Progenitor cell of endocrine pancreas (in vitro differentiated cells): ENCODE measurements at regions not wholly inside any gene's neighbourhood (a gene's known extent, or its start where the extent isn't known, plus 50 kb on each side); places are given as distances from the start of the nearest gene placed in this dataset.
"Not testable (repeated sequence)": the region's sequence is repeated elsewhere in the genome, so short reads cannot be mapped to it uniquely, and the experiment has no call there.

Experiments used
- DNase-seq: peaks from one replicate; pipeline ENCODE4 v3.0.0; 2021; ENCODE audit warnings: low spot score; ENCODE audit not compliant: unreplicated experiment
- H3K27ac Mint-ChIP-seq: 2 replicates; pipeline ENCODE4 v1.8.0; 2021; ENCODE audit warnings: mild to moderate bottlenecking, moderate library complexity, mixed read lengths
- H3K27me3 Mint-ChIP-seq: 2 replicates; pipeline ENCODE4 v1.8.0; 2021; ENCODE audit warnings: mixed read lengths
- H3K36me3 Mint-ChIP-seq: 2 replicates; pipeline ENCODE4 v1.8.0; 2022; ENCODE audit warnings: mixed read lengths; ENCODE audit not compliant: insufficient read depth
- H3K4me1 Mint-ChIP-seq: 2 replicates; pipeline ENCODE4 v1.8.0; 2021; ENCODE audit warnings: low read depth, mixed read lengths
- H3K4me3 Mint-ChIP-seq: 2 replicates; pipeline ENCODE4 v1.8.0; 2021; ENCODE audit warnings: low read depth, mild to moderate bottlenecking, moderate library complexity, mixed read lengths
- H3K9me3 Mint-ChIP-seq: 2 replicates; pipeline ENCODE4 v1.8.0; 2021; ENCODE audit warnings: low read depth, mixed read lengths
- TF ChIP-seq, protein P1 (sequence below): fragments of 200-600 bp; sonication (generic); IDR thresholded peaks from one replicate; pipeline ENCODE4 v1.5.0; 2021; ENCODE audit warnings: antibody characterized with exemption, mild to moderate bottlenecking; ENCODE audit not compliant: unreplicated experiment

DNA sequence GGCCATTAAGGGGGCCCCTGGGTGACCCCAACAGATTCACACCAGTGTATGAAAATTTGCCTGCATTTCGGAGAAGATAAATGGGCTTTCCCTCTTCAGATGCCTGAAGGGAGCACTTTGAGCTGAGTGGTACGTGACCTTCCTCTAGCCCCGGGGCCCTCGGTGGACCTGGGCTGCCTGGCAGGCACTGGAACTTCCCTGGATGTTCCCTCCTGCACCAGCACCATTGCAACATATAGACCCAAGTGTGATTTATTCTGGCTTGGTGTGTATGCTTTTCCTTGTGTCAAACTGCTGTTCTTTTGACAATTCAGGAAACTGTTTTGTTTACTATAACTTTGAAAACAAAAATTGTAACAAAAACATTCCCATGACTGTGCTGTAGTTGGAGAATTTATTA is 93.8 kb downstream of the TNFRSF13B start:
- Mint-ChIP-seq H3K36me3 (no peaks in the 10 kb centered on the region), H3K4me3 (no peak overlapping the region), H3K4me1 (no peaks in the 10 kb centered on the region)

DNA sequence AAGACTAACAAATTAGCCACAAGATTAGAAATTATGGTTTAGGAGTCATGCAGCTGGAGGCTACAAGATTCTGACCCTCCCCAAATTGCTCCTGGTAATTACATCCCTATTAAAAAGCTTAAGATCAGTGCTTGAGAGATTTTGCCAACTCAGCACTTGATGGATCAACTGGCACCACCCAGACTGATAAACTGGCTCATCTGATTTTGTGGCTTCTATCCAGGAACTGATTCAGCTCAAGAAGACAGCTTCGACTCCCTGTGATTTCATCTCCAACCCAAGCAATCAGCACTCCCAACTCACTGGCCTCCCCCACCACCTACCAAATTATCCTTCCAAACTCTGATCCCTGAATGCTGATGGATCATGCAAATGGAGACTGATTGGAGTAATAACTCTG is 94.8 kb downstream of the TNFRSF13B start:
- H3K36me3 Mint-ChIP-seq, result no peaks in the 10 kb centered on the region
- no peak for DNase-seq
- TF ChIP-seq, protein P1, sequence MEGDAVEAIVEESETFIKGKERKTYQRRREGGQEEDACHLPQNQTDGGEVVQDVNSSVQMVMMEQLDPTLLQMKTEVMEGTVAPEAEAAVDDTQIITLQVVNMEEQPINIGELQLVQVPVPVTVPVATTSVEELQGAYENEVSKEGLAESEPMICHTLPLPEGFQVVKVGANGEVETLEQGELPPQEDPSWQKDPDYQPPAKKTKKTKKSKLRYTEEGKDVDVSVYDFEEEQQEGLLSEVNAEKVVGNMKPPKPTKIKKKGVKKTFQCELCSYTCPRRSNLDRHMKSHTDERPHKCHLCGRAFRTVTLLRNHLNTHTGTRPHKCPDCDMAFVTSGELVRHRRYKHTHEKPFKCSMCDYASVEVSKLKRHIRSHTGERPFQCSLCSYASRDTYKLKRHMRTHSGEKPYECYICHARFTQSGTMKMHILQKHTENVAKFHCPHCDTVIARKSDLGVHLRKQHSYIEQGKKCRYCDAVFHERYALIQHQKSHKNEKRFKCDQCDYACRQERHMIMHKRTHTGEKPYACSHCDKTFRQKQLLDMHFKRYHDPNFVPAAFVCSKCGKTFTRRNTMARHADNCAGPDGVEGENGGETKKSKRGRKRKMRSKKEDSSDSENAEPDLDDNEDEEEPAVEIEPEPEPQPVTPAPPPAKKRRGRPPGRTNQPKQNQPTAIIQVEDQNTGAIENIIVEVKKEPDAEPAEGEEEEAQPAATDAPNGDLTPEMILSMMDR, result no peak
- no peaks in the 10 kb centered on the region for H3K4me1 Mint-ChIP-seq
- no peak overlapping the region for H3K27ac Mint-ChIP-seq
- H3K9me3 Mint-ChIP-seq, result peaks cover 8% of the 10 kb centered on the region
- no peak overlapping the region for H3K4me3 Mint-ChIP-seq
- H3K27me3 Mint-ChIP-seq, result peaks cover 2% of the 10 kb centered on the region

More for the DNA sequence above, 93.8 kb downstream of the TNFRSF13B start:
- Mint-ChIP-seq H3K27ac (no peak overlapping the region), H3K27me3 (peaks cover 2% of the 10 kb centered on the region), H3K9me3 (peaks cover 8% of the 10 kb centered on the region)
- TF ChIP-seq, protein P1, result no peak
- no peak for DNase-seq

DNA sequence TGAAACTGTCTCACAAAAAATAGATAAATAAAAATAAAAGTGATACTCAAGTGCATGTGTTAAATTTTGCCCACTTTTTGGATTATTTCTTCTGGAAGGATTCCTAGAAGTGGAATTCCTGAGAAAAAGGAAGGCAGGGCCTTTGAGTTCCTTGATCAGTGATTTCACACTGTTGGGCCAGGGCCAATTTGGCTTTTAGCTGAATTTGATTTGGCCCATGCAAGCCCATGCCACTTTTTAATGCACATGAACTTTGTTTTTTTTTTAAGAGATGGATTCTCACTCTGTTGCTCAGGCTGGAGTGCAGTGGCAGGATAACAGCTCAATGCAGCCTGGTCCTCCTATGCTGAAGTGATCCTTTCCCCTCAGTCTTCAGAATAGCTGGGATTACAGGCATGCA is 96.3 kb downstream of the TNFRSF13B start:
- no peak for DNase-seq
- Mint-ChIP-seq H3K4me1 (no peaks in the 10 kb centered on the region), H3K27ac (no peak overlapping the region), H3K9me3 (peaks cover 8% of the 10 kb centered on the region), H3K36me3 (no peaks in the 10 kb centered on the region), H3K27me3 (peaks cover 9% of the 10 kb centered on the region), H3K4me3 (no peak overlapping the region)
- TF ChIP-seq, protein P1, result no peak

GRCh38 chr17:16874216-16874615 is 97.7 kb downstream of the TNFRSF13B start:
- DNase-seq, H3K4me3 Mint-ChIP-seq, H3K36me3 Mint-ChIP-seq, H3K27ac Mint-ChIP-seq, H3K4me1 Mint-ChIP-seq, H3K27me3 Mint-ChIP-seq, H3K9me3 Mint-ChIP-seq: not testable (repeated sequence)

DNA sequence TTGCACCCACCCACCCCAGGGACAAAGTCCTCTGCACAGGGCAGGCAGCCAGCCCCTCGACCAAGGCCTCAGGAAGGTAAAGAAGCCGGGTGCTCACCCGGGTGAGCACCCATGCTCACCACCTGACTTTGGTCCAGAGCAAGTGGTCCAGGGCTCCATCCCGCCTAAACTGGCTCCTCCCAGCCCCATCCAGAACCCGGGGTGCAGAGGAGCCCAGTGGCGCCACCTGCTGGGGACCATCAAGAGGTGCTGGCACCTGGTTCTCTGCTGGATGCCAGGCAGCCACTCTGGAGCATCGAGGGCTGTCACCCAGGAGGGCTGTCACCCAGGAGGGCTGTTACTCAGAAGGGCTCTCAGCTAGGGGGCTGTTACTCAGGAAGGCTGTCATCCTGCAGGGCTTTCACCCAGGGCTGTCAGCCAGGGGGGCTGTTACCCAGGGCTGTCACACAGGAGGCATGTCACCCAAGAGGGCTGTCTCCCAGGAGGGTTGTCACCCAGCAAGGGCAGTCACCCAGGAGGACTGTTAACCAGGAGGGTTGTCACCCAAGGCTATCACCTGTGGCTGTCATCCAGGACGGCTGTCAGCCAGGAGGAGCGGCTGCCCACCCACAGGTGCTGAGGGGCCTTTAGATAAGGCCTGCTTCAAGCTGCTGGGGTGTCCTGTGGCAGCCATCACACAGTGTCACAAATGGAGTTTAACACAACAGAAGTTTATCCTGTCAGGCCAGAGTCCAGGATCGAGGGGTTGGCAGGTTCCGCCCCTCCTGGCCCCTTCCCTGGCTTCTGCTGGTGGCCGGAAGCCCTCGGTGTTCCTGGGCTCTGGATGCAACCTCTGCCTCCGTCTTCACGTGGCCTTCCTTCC is 98.5 kb downstream of the TNFRSF13B start:
- Mint-ChIP-seq H3K27ac (no peak overlapping the region), H3K4me3 (no peak overlapping the region), H3K27me3 (peaks cover 6% of the 10 kb centered on the region), H3K9me3 (peaks cover 8% of the 10 kb centered on the region), H3K36me3 (no peaks in the 10 kb centered on the region), H3K4me1 (no peaks in the 10 kb centered on the region)
- TF ChIP-seq, protein P1, result peak; percentile 71
- DNase-seq, result peak; percentile 27
